GM12878 (cell line): ENCODE measurements at regions not wholly inside any gene's neighbourhood (a gene's known extent, or its start where the extent isn't known, plus 50 kb on each side); places are given as distances from the start of the nearest gene placed in this dataset.

Source experiments
- ATF2 ChIP-seq: IDR thresholded peaks from 2 replicates; pipeline ENCODE4 v1.6.1; 2012; ENCODE audit warnings: low read length, inconsistent platforms
- BHLHE40 ChIP-seq, 2 experiments: fragments of 450-650 bp in 1 of 2; IDR thresholded peaks; 2 replicates each; pipeline ENCODE4 v1.6.1; 2011 to 2017; ENCODE audit warnings: low read depth in 2 of 2, borderline replicate concordance in 1 of 2, improper control_type of control experiment in 1 of 2, low read length in 1 of 2, mild to moderate bottlenecking in 1 of 2
- CBFB ChIP-seq: IDR thresholded peaks from 2 replicates; pipeline ENCODE4 v1.6.1; 2016; ENCODE audit warnings: antibody characterized with exemption, low read depth
- EP300 ChIP-seq, 2 experiments: fragments of 150-350 bp in 1 of 2; IDR thresholded peaks; 2 replicates each; pipeline ENCODE4 v1.6.1; 2011 to 2012; ENCODE audit warnings: low read depth in 2 of 2, low read length in 2 of 2, borderline replicate concordance in 1 of 2, improper control_type of control experiment in 1 of 2, inconsistent platforms in 1 of 2; ENCODE audit not compliant: control insufficient read depth in 1 of 2
- GABPA ChIP-seq: IDR thresholded peaks from 2 replicates; pipeline ENCODE4 v1.6.1; 2014; ENCODE audit warnings: antibody characterized with exemption, low read depth, mild to moderate bottlenecking, inconsistent platforms
- NBN ChIP-seq: fragments of 450-650 bp; IDR thresholded peaks from 2 replicates; pipeline ENCODE4 v1.6.1; 2016
- RFX5 ChIP-seq: IDR thresholded peaks from 2 replicates; pipeline ENCODE4 v1.6.1; 2011; ENCODE audit warnings: low read depth, low read length, improper control_type of control experiment
- STAT3 ChIP-seq: IDR thresholded peaks from 2 replicates; pipeline ENCODE4 v1.6.1; 2011; ENCODE audit warnings: low read depth, low read length, improper control_type of control experiment
- YY1 ChIP-seq: IDR thresholded peaks from 2 replicates; pipeline ENCODE4 v1.6.1; 2011; ENCODE audit warnings: low read depth, mild to moderate bottlenecking, low read length
- ZNF384 ChIP-seq: IDR thresholded peaks from 2 replicates; pipeline ENCODE4 v1.6.1; 2012; ENCODE audit warnings: low read depth, mild to moderate bottlenecking, low read length, improper control_type of control experiment, borderline replicate concordance
- TF ChIP-seq, protein P1 (sequence below), 3 experiments: IDR thresholded peaks in 2 of 3; conservative IDR thresholded peaks in 1 of 3; 2 replicates each; pipeline ENCODE4 v1.5.1; 2011; ENCODE audit warnings: low read depth in 3 of 3, low read length in 3 of 3, mild to moderate bottlenecking in 3 of 3, control low read depth in 2 of 3, moderate library complexity in 2 of 3, inconsistent platforms in 1 of 3, mixed read lengths in 1 of 3; ENCODE audit not compliant: control insufficient read depth in 2 of 3, insufficient read depth in 1 of 3; ENCODE audit errors: extremely low read depth in 1 of 3
- TF ChIP-seq, protein P2 (sequence below): IDR thresholded peaks from 2 replicates; pipeline ENCODE4 v1.6.1; 2012; ENCODE audit warnings: mild to moderate bottlenecking, low read depth, low read length
- TF ChIP-seq, protein P3 (sequence below): fragments of 450-650 bp; IDR thresholded peaks from 2 replicates; pipeline ENCODE4 v1.6.1; 2017; ENCODE audit warnings: mild to moderate bottlenecking

DNA sequence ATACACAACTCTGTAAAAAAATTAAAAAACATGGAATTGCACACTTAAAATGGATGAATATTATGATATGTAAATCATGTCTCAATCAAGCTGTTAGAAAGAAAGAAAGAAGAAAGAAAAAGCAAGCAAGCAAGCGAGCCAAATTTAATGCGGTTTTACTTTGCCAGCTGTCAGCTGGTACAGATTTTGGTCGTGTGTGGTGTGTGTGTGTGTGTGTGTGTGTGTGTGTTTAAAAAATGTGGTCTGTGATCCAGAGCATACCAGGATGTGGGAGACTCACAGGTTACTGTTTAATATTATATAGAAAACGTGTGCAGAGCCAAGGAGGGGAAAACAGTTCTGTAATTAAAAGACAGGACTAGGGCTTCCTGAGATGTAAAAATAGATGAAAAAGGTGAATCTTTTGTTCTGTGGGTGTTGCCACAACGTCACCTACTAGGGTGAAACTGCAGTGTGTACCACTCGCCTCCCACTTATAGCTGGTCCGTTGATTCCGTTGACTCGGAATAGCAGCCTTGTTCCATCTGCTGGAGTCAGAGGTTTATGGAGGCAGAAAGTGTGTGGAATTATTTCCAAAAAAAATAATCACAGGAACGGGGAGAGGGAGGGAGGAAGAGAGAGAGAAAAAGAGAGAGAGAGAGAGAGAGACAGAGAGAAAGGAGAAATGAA, 197.7 kb downstream of the BCAS1 start:
- TF ChIP-seq CBFB (no peak; the same call in 1 of the 2 replicates), RFX5 (no peak), BHLHE40 (IDR thresholded peaks at IDR 0.05; ENCODE audit: borderline replicate concordance in 1 of 2, low read depth in 2 of 2, low read length in 1 of 2) (peak; percentile 44 to 69), ATF2 (peak; percentile 65), ZNF384 (no peak), YY1 (no peak), EP300 (IDR thresholded peaks at IDR 0.05; ENCODE audit: borderline replicate concordance in 1 of 2, control insufficient read depth in 1 of 2, low read depth in 2 of 2, low read length in 2 of 2) (peak; percentile 50 to 68; a peak in 2 of 4 replicates), STAT3 (0 out of 2 replicates have a peak, but pooled peaks have one; percentile 45), NBN (peak; percentile 95; the same call in 1 of the 2 replicates), GABPA (no peak)
- TF ChIP-seq, protein P1, sequence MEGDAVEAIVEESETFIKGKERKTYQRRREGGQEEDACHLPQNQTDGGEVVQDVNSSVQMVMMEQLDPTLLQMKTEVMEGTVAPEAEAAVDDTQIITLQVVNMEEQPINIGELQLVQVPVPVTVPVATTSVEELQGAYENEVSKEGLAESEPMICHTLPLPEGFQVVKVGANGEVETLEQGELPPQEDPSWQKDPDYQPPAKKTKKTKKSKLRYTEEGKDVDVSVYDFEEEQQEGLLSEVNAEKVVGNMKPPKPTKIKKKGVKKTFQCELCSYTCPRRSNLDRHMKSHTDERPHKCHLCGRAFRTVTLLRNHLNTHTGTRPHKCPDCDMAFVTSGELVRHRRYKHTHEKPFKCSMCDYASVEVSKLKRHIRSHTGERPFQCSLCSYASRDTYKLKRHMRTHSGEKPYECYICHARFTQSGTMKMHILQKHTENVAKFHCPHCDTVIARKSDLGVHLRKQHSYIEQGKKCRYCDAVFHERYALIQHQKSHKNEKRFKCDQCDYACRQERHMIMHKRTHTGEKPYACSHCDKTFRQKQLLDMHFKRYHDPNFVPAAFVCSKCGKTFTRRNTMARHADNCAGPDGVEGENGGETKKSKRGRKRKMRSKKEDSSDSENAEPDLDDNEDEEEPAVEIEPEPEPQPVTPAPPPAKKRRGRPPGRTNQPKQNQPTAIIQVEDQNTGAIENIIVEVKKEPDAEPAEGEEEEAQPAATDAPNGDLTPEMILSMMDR (IDR thresholded peaks at IDR 0.05 in 2 of 3, conservative IDR thresholded peaks at IDR 0.05 in 1 of 3; ENCODE audit: control insufficient read depth in 2 of 3, extremely low read depth in 1 of 3, insufficient read depth in 1 of 3, low read depth in 3 of 3, low read length in 3 of 3), result no peak
- TF ChIP-seq, protein P2, sequence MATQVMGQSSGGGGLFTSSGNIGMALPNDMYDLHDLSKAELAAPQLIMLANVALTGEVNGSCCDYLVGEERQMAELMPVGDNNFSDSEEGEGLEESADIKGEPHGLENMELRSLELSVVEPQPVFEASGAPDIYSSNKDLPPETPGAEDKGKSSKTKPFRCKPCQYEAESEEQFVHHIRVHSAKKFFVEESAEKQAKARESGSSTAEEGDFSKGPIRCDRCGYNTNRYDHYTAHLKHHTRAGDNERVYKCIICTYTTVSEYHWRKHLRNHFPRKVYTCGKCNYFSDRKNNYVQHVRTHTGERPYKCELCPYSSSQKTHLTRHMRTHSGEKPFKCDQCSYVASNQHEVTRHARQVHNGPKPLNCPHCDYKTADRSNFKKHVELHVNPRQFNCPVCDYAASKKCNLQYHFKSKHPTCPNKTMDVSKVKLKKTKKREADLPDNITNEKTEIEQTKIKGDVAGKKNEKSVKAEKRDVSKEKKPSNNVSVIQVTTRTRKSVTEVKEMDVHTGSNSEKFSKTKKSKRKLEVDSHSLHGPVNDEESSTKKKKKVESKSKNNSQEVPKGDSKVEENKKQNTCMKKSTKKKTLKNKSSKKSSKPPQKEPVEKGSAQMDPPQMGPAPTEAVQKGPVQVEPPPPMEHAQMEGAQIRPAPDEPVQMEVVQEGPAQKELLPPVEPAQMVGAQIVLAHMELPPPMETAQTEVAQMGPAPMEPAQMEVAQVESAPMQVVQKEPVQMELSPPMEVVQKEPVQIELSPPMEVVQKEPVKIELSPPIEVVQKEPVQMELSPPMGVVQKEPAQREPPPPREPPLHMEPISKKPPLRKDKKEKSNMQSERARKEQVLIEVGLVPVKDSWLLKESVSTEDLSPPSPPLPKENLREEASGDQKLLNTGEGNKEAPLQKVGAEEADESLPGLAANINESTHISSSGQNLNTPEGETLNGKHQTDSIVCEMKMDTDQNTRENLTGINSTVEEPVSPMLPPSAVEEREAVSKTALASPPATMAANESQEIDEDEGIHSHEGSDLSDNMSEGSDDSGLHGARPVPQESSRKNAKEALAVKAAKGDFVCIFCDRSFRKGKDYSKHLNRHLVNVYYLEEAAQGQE, result no peak
- TF ChIP-seq, protein P3, sequence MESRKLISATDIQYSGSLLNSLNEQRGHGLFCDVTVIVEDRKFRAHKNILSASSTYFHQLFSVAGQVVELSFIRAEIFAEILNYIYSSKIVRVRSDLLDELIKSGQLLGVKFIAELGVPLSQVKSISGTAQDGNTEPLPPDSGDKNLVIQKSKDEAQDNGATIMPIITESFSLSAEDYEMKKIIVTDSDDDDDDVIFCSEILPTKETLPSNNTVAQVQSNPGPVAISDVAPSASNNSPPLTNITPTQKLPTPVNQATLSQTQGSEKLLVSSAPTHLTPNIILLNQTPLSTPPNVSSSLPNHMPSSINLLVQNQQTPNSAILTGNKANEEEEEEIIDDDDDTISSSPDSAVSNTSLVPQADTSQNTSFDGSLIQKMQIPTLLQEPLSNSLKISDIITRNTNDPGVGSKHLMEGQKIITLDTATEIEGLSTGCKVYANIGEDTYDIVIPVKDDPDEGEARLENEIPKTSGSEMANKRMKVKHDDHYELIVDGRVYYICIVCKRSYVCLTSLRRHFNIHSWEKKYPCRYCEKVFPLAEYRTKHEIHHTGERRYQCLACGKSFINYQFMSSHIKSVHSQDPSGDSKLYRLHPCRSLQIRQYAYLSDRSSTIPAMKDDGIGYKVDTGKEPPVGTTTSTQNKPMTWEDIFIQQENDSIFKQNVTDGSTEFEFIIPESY, result no peak
